GM23338 (cell line): ENCODE measurements at regions not wholly inside any gene's neighbourhood (a gene's known extent, or its start where the extent isn't known, plus 50 kb on each side); places are given as distances from the start of the nearest gene placed in this dataset.

Source experiments
- CTCF ChIP-seq, 2 experiments: fragments of 200-600 bp in 1 of 2; sonication (generic) in 1 of 2; conservative IDR thresholded peaks; 2 replicates each; pipeline versions ENCODE4 v1.5.1 to v1.6.1; 2016 to 2017; ENCODE audit warnings: antibody characterized with exemption in 2 of 2, low read depth in 2 of 2, mild to moderate bottlenecking in 2 of 2, moderate library complexity in 1 of 2
- EZH2 ChIP-seq: fragments of 200-600 bp; sonication (generic); IDR thresholded peaks from one replicate; pipeline ENCODE4 v1.8.0; 2017; ENCODE audit warnings: antibody characterized with exemption, mild to moderate bottlenecking, low read depth; ENCODE audit not compliant: unreplicated experiment
- EZH2phosphoT487 ChIP-seq: fragments of 200-600 bp; sonication (generic); IDR thresholded peaks from one replicate; pipeline ENCODE4 v1.8.1; 2018; ENCODE audit warnings: antibody characterized with exemption; ENCODE audit not compliant: unreplicated experiment

GRCh38 chr4:32506067-32506466 is 1785.9 kb downstream of the PCDH7 start:
- TF ChIP-seq CTCF (conservative IDR thresholded peaks at IDR 0.05; ENCODE audit: low read depth in 2 of 2) (no peak), EZH2 (no peak), EZH2phosphoT487 (no peak)
